GM21367 (cell line): ENCODE measurements at regions not wholly inside any gene's neighbourhood (a gene's known extent, or its start where the extent isn't known, plus 50 kb on each side); places are given as distances from the start of the nearest gene placed in this dataset.

Experiments used
- ATAC-seq: cut with Tn5 transposase; IDR thresholded peaks from one replicate; pipeline ENCODE4 v1.9.1; 2021; ENCODE audit not compliant: unreplicated experiment

DNA sequence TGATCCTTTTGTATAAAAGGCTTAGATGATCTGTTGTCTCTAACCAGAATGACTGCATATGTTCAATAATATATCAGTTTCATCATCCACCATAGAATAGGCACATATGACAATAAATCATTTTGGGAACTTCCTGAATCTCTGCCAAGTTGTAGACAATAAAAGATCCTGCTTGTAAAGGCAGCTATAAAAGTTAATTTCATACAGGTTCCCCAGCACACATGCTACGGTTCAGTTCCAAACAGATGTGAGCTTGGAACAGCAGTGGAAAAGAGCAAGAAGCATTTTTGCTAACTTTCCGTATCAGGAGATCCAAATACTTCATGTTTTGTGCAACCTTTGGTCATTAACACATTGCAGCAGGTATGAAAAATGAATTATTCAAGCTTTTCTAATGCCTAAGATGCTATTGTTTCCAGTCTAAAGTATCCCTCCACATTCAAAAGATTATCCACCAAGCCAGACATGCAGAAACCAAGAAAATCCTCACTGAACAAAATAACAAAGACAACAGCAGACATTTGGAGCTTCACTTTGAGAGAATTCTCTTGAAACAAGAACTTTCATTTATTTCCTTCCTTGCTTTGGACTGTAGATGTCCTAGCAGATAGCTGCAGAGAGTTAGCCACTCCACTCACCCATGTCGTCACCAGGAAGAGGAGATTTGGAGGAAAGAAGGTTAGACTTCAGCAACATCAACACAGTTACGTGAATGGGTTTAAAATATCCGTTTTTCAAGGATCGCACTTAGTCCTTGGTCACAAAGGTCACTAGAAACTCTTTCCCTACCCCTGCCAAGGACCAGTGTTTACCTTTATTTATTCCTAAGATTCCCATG, 453.5 kb upstream of the JARID2 start:
- ATAC-seq, result no peak

- ATAC-seq, result no peak
These were observed 450.4 kb upstream of the JARID2 start for GRCh38 chr6:14795451-14795850.

GRCh38 chr6:14796974-14797762, 448.7 kb upstream of the JARID2 start:
- no peak for ATAC-seq

DNA sequence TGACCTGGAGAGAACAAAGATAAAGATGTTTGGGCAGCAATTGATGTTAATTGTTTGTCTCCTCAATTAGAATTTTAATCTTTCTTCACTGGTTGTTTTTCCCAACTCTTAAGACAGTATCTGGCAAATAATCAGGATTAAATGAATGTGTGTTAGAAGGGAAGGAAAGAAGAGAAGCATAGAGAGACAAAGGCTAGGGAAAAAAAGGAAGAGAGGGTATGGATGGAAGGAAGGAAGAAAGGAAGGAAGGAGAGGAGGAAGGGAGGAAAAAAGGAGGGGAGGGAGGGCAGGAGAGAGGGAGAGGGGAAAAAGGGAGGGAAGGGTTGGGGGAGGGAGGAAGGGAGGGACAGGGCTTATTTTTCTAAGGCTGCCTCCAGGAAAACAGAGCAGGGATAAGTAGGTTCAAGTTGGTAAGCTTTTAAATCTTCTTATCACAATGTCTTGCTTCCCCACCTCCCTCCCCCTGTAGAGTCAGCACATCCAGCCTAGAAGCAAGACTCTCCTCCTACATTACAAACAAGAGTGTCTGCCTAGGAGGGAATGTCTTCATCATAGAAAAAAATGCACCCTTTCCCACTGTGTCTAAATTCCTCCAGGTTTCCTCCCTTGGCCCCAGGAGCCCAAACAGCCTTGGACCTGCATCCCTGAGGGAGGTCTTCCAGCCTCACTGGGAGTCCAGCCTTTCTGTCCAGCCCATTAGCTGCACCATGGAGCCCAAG, 447.8 kb upstream of the JARID2 start:
- ATAC-seq, result no peak

GRCh38 chr6:14798594-14798982, 447.3 kb upstream of the JARID2 start:
- no peak for ATAC-seq

DNA sequence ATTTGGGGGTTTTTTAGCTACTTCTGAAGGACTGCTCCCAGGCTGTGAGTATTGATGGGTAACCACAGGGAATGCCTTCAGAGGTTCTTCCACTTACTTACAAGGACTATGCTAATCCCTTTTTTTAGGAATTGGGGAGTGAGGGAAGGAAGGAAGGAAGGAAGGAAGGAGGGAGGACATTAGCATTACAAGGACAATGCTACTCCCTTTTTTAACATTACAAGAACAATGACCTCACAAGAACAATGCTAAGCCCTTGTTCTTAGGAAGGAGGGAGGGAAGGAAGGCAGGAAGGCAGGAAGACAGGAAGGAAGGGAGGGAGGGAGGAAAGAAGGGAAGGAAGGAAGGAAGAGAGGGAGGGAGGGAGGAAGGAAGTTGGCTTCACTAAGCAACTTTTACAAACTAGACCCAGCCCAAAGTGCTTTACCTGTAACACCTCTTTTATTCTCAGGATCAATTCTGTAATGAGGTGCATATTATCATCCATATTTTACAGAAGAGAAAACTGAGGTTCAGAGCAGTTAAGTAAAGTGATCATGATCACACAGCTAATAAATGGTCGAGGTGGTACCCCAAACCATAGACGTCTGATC, 446.8 kb upstream of the JARID2 start:
- no peak for ATAC-seq

- ATAC-seq, result peak; percentile 55
These were observed 445.9 kb upstream of the JARID2 start for GRCh38 chr6:14799928-14800327.

DNA sequence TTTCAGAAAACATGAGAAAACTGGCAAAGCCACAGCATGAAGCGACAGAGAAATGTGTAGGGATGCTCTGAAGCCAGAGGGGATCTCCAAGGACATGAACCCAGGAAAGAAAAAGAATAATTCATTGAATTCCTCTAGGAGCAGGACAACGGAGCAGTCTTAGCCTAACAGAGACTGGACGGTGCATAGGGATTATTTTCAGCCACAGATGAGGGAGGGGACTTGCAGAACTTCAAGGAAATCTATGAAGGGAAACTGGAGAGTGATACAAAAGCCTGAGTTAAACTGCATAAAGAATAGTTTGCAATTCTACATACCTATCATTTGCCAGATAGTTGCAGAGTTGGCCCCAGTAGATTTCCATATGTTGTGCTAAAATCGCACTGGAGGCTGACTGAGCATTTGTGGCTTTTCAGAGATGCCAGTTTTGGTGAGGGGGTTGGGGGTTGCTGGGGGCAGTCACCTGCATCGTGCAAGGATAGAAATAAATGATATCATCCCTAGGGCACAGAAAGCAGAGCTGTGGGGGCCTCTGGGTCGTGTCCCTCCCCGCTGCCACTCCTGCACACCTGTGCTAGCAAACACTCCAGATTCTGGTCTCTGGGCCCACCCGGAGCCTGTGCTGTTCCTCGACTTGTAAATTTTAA, 443.2 kb upstream of the JARID2 start:
- ATAC-seq, result no peak

GRCh38 chr6:14804001-14804784, 441.7 kb upstream of the JARID2 start:
- no peak for ATAC-seq

DNA sequence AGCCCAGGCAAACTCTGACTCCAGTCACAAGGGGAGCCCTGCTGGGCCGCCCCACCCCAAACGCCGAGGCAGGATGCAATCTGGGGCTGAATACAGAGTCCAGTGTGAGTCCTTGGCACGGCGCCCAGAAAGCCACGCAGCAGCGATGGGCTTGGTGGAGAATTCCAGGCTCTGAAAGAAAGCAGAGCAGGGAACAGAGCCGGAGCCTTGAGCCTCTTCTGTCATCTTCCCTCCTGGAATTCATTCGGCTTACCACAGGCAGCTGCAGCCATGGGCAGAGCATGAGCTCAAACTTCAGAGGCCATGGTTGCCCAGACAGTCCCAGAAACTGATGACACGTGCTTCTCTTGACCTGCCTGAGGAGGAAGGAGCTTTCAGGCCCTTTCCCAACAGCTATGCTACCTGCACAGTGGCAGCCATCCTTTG, 441.1 kb upstream of the JARID2 start:
- no peak for ATAC-seq

DNA sequence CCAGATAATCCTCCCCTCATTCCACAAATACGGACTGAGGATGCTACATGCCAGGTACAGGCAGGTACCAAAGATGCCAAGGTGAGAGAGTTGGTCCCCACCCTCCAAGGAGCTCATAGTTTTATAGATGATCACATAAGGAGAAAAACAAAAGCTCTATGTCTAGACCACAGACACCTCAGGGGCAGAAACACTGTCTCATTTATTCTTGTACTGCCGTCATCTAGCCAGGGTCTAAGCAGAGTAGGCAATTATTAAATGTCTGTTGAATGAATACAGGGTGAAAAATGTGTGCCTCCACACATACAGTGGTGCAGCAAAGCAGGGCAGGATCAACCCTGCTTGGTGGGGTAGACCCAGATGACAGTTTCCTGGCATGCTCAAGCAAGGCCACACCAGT, 439.8 kb upstream of the JARID2 start:
- ATAC-seq, result no peak

DNA sequence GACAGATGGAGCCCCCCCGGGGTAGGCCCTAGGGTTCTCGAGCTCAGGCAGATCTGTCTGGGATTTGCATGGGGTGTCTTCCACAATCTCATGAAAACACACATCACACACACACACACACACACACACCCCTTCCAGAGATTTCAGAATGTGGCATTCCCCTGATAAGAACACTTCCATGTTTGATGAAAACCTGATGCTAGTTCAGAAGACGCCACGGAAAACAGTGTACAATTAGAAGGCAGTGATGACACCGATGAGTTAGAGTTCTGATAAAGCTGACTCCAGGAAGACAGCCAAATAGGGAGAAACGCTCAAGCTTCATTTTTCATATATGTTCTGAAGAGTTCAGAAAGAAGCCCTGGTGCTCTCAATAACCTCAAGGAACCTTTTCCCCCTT, 438.7 kb upstream of the JARID2 start:
- ATAC-seq, result no peak

- no peak for ATAC-seq
These were observed 437.9 kb upstream of the JARID2 start for GRCh38 chr6:14807971-14808370.

GRCh38 chr6:14810021-14810420, 435.8 kb upstream of the JARID2 start:
- ATAC-seq, result no peak

- no peak for ATAC-seq
These were observed 434.0 kb upstream of the JARID2 start for GRCh38 chr6:14811775-14812428.

- no peak for ATAC-seq
These were observed 431.9 kb upstream of the JARID2 start for GRCh38 chr6:14814016-14814415.

GRCh38 chr6:14816116-14816859, 429.6 kb upstream of the JARID2 start:
- ATAC-seq, result no peak

DNA sequence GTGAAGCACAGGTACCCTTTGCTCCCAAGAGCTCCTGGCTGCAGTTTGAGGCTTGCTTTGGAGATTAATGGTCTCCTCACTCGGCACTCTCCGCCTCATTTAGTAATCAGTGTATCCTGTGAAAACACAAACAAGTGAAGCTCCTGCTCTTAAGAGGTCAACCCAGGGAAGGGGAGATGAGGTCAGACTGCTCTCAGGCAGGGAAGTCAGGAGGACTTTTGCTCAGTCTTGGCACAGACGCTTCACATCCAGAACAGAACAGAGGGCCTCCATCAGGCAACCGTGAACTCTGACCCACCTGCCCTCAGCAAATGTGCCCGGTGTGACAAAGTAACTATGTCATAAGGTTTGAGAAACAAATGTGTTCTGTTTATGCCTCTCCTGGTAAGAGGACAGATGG, 428.8 kb upstream of the JARID2 start:
- no peak for ATAC-seq

DNA sequence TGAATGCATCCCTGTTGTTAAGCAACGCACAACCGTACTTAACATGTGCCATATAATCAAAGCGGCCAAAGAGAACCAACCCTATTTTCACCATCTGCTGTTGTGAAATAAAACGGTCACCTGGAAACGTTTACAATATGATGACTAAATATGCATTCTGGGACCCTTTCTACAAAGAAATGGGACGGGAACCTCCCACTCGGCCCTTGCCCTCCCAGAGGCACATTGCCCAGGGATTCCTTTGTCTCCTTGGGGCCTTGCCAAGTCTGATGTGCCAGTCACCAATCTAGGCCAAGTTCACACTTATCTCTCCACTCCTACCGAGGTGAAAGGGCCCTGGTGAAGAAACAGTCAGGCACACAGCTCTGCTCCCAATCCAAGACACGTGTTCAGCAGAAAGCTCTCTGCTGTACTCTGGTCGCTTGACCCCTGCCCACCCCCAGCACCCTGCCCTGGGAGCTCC, 427.4 kb upstream of the JARID2 start:
- no peak for ATAC-seq
